ENCODE measurements at regions not wholly inside any gene's neighbourhood (a gene's known extent, or its start where the extent isn't known, plus 50 kb on each side); places are given as distances from the start of the nearest gene placed in this dataset.
A peak's percentile ranks its signal among the peaks of the same experiment; 100 is the strongest.

GRCh38 chr4:128570387-128570975, 239.0 kb upstream of the JADE1 start:
- DNase-seq (ENCODE audit: low read depth, low spot score), result no peak

GRCh38 chr4:128566693-128567092, 242.8 kb upstream of the JADE1 start:
- no peak for DNase-seq (ENCODE audit: low read depth, low spot score)

DNA sequence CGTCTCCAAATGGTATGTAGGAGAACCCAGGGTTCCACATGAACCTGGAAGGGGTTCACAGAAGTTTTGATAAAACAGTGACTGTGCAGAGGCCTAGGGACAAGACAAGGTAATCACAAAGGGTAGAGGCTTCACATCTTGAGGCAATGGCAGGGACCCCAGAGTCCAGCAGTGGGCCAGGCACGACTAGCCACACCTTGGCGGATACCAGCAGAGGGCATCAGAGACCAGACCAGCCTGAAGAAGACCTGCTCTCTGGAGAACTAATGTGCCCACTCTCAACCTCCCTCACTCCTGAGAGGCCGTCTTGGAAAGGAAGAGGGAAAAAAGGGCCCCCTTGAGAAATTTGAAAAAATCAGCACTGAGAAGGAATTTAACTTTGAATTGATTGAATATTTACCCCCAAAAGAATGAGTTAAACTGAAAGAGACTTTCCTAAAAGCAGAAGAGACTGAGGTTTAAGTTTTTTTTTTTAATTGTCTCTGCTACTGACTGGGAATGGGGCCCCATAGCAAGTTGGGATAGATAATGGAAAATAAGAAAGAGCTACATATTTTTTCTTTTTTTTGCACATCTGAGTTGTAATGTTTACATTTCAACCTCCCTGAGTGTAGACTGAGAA, 243.8 kb upstream of the JADE1 start:
- DNase-seq (ENCODE audit: low read depth, low spot score), result peak; percentile 81

DNA sequence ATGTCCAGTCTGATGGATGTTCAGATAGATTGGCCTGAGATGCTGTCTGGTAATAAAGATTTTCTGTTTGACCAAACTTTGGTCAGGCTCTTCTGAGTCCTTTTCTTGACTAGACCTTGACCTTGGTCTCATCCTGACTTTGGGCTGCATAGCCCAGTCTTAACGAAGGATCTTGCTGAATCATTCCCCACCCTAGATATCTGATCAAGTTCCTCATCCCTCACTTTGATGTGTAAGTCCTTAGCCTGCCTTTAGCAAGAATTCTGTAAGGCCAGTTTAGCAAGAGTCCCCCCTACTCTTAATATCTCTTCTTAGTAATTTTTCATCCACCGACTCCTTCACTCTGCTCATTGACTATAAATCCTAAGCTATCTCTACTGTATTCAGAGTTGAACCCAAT, 244.4 kb upstream of the JADE1 start:
- no peak for DNase-seq (ENCODE audit: low read depth, low spot score)

GRCh38 chr4:128564081-128564630, 245.3 kb upstream of the JADE1 start:
- DNase-seq (ENCODE audit: low read depth, low spot score), result no peak

DNA sequence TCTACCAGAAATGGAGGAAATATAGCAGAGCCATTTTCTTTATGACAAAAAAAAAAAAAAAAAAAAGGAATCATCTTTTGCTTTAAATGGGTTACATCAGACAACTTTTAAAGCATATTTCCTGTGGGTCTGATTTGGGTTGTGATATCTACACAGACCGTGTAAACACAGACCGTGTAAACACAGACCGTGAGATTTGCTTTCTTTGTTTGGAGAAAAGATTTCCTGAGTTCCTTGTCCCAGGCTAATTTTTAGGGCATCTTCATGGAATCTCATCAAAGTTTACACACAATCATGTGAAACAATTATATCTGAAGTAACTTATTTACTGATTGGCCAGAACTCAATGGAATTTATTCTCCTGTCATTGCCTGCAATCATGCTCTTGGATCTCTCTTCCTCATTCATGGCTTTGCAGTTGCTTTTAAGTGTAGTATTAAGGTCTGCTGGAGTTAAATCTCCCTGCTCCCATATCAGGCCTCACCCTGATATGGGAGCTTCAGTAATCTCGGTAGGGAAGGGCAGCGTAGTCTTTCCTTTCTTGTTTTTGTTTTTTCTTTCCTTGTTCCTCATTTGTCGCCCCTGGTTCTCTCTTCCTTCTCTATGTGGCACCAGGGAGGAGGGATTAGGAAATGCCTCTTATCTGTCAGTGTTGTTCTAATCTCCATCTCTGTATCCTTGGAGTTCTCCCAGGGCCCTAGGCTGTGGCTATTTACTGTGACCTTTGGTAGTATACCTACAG, 248.6 kb upstream of the JADE1 start:
- DNase-seq (ENCODE audit: low read depth, low spot score), result peak; percentile 48

- no peak for DNase-seq (ENCODE audit: low read depth, low spot score)
Measured at GRCh38 chr4:128558896-128559679, 250.4 kb upstream of the JADE1 start.

GRCh38 chr4:128556756-128557155, 252.7 kb upstream of the JADE1 start:
- DNase-seq (ENCODE audit: low read depth, low spot score), result no peak

DNA sequence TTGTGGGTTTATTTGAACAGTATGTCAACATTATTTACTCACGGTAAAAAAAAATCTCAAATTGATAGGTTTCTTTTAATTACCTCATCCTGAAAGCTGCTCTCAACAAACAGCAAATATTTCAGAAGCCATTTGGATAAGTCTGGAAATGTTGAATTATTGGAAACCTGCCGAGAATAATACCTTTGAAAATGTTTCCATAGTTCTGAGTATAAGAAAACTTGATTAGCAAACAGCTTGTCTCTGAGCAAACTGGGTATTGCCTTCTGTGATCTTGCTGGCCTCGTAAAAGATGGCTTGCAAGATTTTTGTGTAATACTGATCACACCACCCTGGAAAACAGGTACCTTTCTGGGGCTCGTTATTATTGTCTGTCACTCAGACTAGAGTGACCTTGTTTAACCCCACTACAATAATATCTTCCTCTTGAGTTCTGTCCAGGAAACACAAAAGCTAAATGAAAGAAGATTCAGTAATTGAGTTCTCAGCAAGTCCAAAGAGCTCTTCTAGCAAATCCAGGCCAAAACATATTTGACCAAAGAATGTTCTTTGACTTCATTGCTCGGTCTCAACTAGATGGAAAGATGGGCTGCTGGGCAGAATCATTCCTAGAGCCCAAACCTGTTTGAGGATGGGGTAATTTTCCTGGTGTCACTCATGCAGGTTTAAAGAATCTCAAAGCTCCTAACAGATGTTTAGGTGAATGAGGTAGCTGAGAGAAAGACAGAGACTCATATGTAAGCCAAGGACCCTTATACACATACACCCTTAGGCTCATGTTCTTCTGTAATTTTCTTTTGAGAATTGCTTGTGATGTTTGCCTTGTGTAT, 255.6 kb upstream of the JADE1 start:
- no peak for DNase-seq (ENCODE audit: low read depth, low spot score)

- no peak for DNase-seq (ENCODE audit: low read depth, low spot score)
Measured at GRCh38 chr4:128552586-128552907, 257.0 kb upstream of the JADE1 start.

DNA sequence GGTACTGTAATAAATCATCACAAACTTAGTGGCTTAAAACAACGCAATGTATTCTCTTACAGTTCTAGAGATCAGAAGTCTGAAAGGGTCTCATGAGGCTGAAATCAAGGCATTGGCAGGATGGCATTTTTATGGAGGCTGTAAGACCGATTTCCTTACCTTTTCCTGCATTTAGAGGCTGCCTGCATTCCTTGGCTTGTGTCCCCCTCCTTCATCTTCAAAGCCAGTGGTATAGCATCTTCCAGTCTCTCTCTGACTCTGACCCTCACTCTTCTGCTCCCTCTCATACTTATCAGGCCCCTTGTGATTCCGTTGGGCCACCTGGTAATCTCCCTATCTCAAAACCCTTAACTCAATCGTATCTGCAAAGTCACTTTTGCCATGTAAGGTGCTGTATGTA, 258.2 kb upstream of the JADE1 start:
- DNase-seq (ENCODE audit: low read depth, low spot score), result no peak

DNA sequence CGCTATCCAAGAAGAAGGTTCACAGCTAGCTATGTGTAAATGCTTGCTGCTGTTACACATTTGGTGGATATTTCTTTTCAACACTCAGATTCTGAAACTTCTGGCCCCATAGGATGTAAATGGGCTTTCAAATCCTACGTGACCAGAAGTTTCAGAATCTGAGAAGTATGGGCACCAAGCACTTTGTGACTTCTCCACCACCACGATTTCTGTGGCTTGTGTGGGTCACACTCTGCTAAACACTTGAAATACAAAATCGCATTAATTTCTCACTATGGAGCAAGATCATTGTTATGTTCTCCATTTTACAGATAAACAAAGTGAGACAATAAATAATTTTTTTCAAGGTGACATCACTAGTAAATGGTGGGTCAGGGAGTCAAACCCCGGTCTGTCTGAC, 259.4 kb upstream of the JADE1 start:
- DNase-seq (ENCODE audit: low read depth, low spot score), result no peak

GRCh38 chr4:128549636-128550035, 259.9 kb upstream of the JADE1 start:
- DNase-seq (ENCODE audit: low read depth, low spot score), result no peak

- DNase-seq (ENCODE audit: low read depth, low spot score), result no peak
Measured at GRCh38 chr4:128548381-128548780, 260.8 kb upstream of the PGRMC2 start.

- no peak for DNase-seq (ENCODE audit: low read depth, low spot score)
Measured at GRCh38 chr4:128544272-128544671, 256.7 kb upstream of the PGRMC2 start.

GRCh38 chr4:128543696-128544095, 256.1 kb upstream of the PGRMC2 start:
- DNase-seq (ENCODE audit: low read depth, low spot score), result no peak

- DNase-seq (ENCODE audit: low read depth, low spot score), result no peak
Measured at GRCh38 chr4:128542047-128542446, 254.4 kb upstream of the PGRMC2 start.

- DNase-seq (ENCODE audit: low read depth, low spot score), result no peak
Measured at GRCh38 chr4:128540122-128540521, 252.5 kb upstream of the PGRMC2 start.

DNA sequence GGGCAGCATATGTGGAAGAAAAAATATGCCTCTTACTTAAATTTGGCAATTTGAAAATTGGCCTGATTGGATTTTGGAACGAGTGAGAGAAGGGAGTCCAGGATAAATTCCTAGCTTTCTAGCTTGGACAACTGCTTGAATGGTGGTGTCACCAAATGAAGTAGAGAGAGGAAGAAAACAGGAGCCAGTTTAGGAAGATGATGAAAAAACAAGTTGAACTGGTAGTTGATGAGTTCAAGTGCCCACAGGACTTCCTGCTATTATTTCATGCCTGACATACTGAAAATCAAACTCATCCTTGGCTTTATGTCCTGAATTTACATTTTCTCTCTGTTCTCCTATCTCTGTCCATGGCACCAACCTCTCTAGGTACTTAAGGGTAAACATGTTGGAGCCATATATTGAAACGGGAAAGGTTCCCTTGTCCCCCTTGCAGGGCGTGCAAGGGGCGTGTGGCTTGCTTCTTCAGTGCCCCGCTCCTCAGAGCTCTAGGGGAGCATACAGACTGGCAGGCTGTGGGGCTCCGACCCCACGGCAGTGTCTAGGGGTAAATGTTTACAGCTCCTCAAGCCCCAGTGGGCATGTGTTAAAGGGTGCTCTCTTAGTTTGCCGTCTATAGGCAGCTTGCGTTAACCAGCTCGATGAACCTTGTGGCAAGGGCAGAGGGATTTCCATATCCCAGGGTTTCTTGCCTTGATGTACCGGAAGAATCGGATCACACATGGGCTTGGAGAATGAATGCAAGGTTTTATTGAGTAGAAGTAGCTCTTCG, 250.7 kb upstream of the PGRMC2 start:
- no peak for DNase-seq (ENCODE audit: low read depth, low spot score)

DNA sequence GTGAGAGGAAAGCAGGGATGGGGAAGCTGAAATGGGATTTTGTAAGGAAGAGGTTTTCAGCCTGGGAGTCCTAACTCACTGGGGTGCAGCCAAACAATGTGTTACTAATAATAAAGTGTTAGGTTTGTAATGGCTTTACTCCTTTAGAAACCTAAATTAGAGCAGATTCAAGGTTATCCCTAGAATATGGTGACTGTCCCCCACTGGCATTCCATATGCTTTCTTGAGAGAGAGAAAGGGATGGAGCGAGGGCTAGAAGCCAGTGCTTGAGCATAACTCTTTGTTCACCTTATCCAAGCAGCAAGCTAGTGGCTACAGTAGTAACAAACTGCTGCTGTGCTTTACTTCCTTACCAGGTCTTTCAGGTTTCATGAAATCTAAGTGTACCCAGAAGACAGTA, 249.1 kb upstream of the PGRMC2 start:
- no peak for DNase-seq (ENCODE audit: low read depth, low spot score)

GRCh38 chr4:128535510-128535909, 247.9 kb upstream of the PGRMC2 start:
- DNase-seq (ENCODE audit: low read depth, low spot score), result peak; percentile 59

Data from ELF-1 (cell line).